Activated gamma-delta T cell treated with Interleukin-2 at 50 U/mL for 16 hours (primary cell): ENCODE measurements at regions not wholly inside any gene's neighbourhood (a gene's known extent, or its start where the extent isn't known, plus 50 kb on each side); places are given as distances from the start of the nearest gene placed in this dataset.
"Not testable (repeated sequence)": the region's sequence is repeated elsewhere in the genome, so short reads cannot be mapped to it uniquely, and the experiment has no call there.

Source experiments
- DNase-seq: peaks from one replicate; pipeline ENCODE4 v3.0.0-alpha.2; 2020

GRCh38 chr10:4429571-4429970 is 396.4 kb upstream of the AKR1E2 start:
- DNase-seq: no peak

DNA sequence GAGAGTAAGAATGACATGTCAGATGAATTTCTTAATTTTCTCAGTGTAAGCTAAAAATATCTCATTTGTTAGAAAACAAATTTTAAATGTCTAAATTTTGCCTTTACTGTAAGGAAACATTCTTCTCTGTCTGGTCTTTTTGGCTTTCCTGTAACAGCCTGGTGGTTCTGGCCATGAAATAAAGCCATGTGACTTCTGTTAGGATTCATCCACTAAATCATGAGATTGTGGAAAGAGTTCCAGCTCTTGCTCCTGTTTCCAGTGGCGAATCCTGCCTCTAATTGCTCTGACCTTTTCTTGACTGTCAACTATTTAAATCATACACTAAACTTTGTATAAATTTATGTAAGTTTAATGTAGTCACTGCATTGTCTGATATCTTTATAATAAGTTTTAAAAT is 398.5 kb upstream of the AKR1E2 start:
- DNase-seq: no peak

GRCh38 chr10:4426866-4427265 is 399.1 kb upstream of the AKR1E2 start:
- DNase-seq: no peak

DNA sequence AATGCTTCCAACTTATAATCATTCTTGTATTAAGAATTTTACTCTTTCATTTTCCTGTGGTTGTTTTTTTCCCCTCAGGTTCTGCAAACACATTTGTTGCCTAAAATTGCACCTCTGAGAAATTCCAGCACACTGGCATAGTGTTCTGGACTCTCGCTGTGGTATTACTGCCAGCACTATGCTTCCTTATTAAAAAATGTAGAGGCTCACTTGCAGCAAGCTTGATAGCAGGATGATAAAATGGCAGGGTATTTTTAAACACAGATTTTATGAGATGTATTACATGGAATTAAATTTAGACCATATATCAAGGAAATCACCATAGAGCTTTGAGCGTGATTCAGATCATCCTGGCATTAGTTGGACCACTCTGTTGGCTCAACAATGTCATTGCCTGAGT is 416.7 kb upstream of the AKR1E2 start:
- DNase-seq: no peak

- no peak for DNase-seq
Measured at GRCh38 chr10:4407783-4408182, 418.2 kb upstream of the AKR1E2 start.

GRCh38 chr10:4405828-4406227 is 420.2 kb upstream of the AKR1E2 start:
- DNase-seq: no peak

GRCh38 chr10:4403638-4404252 is 422.3 kb upstream of the AKR1E2 start:
- DNase-seq: no peak

GRCh38 chr10:4401080-4401479 is 424.9 kb upstream of the AKR1E2 start:
- DNase-seq: not testable (repeated sequence)

GRCh38 chr10:4399556-4399955 is 426.5 kb upstream of the AKR1E2 start:
- no peak for DNase-seq

GRCh38 chr10:4398602-4399001 is 427.4 kb upstream of the AKR1E2 start:
- no peak for DNase-seq

- DNase-seq: no peak
Measured at GRCh38 chr10:4397337-4397736, 428.7 kb upstream of the AKR1E2 start.

GRCh38 chr10:4396401-4397283 is 429.4 kb upstream of the AKR1E2 start:
- no peak for DNase-seq

DNA sequence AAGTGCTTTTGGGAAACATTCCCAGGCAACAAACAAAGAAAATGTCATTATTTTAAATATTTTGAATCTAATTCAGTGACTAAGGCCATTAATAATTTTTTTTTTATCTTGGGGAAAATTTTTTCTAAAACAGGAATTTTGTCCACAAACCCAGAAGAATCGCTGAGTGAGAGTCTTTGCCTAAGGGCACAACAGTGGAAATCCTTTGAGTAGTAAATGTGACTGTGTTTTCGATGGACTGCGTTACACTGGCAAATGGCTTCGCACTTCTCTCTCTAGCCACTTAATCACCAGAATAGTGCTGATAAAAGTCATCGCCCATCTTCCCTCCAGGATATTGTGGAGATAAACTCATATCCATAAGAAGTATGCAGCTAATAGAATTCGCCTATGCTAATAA is 430.3 kb upstream of the AKR1E2 start:
- no peak for DNase-seq

DNA sequence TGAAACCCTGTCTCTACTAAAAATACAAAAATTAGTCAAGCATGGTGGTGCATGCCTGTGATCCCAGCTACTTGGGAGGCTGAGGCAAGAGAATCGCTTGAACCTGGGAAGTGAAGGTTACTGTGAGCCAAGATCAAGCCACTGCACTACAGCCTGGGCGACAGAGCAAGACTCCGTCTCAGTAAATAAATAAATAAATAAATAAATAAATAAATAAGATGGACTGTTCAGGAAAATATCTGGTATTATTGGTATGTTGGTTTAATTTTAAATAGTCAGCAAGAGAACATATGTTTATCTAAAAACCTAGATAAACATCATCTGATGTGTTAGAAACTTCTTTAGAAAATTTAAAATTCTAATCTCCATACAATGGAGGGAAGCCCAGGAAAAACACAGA is 431.6 kb upstream of the AKR1E2 start:
- DNase-seq: not testable (repeated sequence)

DNA sequence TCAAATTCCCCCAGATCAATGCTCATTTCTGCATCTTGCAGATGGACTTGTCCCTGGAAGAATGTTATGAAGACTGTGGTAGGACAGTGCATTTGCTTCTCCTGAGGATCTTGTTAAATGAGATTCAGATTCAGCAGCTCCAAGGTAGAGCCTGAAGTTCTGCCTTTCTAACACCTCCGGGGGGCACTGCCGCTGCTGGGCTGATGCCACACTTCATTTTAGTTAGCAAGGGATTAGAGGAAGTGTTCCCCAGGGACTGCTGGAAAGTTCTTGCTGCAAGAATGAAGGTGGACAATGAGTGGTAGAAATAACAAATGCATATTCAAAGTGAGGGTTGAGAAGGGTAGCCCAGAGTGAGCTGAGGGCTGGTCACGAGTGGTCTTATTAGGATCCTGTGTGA is 434.3 kb upstream of the AKR1E2 start:
- DNase-seq: no peak

- DNase-seq: no peak
Measured at GRCh38 chr10:4390219-4390618, 435.8 kb upstream of the AKR1E2 start.

GRCh38 chr10:4385231-4385870 is 440.7 kb upstream of the AKR1E2 start:
- DNase-seq: no peak

GRCh38 chr10:4384245-4384644 is 441.8 kb upstream of the AKR1E2 start:
- DNase-seq: no peak

DNA sequence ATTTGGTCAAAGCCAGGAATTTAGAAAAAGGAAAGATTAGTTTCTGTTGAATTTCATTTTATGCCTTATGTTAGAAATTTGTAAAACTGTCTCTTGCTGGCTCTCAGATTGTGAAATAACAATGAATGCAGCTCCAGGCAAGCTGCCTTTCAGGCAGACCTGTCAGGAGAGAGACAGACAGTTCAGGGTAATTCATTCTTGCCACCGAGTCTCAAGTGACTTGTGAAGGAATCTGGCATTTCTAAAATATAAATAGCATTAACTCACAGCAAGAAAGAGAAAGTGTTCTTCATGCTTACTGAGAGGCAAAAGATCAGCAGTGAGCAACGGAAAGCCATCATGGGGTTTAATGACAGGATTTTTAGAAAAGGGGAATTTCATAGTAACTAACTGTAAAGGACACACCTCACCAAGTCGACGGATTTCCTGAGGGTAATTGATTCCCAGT is 442.3 kb upstream of the AKR1E2 start:
- DNase-seq: no peak

DNA sequence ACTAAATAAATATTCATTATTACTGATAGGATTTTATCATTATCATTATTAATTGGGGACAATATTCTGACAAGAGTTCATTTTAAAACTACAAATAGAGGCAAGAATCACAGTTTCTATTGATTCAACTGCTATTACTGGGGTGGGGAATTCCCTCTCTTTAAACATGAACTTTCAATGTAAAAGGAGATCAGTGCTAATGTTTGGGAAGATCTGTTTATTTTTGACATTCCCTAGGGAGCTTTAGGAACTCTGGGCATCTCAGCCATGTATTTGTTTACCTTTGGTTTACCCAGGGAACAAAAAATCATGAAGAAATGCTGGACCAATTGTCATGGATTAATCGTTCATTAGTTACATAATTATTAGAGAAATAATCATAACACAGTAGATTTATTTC is 443.2 kb upstream of the AKR1E2 start:
- no peak for DNase-seq

DNA sequence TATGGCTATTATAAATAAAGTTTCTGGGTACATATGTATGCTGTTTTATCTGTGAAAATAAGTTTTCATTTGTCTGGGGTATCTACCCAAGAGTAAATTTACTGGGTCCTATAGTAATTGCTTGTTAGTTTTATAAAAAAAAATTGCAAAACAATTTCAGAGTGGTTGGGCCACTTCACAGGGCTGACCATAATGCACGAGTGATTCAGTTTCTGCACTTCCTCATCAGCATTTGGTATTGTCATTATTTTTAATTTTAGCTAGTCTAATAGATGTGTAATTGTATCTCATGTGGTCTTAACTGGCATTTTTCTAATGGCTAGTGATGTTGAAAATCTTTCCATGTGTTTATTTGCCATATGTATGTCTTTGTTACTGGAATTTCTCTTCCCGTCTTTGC is 452.4 kb upstream of the AKR1E2 start:
- no peak for DNase-seq

DNA sequence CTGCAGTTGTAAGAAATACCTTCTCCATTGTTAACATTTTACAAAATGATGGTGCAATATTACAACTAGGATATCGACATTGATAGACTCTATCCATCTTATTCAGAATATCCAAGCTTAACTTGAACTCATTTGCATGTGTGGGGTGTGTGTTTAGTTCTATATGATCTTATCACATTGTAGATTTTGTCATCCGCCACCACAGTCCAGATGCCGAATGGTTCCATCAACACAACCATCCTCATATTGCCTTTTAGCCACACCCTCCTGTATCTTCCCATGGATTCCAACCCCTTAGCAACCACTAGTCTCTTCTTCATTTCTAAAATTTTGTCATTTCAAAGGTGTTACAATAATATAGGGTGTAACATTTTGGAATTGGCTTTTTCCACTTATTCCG is 452.9 kb upstream of the AKR1E2 start:
- DNase-seq: no peak

DNA sequence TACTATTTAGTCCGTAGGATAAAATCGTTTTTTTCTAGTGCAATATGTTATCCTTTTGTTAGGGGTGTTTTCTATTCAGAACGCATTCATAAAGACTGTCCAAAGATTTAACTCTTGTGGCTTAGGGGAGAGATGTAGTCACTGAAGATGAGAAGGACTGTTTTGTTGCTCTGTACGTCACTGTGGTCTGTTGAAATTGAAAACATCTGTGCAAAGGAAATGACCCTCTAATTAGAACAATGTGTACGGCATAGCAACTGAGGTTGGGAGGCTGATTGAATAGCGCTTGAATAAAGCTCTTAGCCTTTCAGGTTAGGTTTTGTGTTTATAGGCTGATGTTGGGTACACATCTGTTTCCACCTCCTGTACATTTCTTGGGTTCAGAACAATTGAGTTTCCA is 453.4 kb upstream of the AKR1E2 start:
- DNase-seq: no peak

DNA sequence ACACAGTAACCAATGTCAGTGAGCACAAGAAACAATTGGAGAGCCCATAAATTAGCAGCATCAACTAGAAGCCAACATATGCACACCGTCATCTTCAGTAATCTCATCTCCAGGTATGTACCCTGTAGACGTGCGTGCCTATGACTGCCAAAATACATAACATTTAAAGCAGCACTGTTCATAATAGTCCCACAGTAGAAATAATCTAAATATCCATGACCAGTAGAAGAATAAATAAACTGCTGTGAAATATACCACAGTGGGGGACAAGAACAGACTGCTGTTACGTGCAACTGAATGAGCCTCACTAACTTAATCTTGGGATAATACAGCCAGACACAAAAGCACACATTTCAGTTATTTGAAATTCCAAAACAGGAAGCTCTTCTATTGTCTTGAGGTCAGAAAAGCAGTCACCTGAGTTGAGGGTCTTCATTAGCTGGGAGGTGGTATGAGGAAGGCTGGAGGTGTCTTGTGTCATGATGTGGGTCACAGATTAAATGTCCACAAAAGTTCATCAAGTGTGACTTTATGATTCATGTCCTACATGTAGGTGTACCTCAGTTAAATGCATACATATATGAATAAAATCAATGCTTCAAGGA is 454.2 kb upstream of the AKR1E2 start:
- no peak for DNase-seq
